Mesenchymal stem cell (in vitro differentiated cells and primary cell): ENCODE measurements at regions not wholly inside any gene's neighbourhood (a gene's known extent, or its start where the extent isn't known, plus 50 kb on each side); places are given as distances from the start of the nearest gene placed in this dataset.
"Not testable (repeated sequence)": the region's sequence is repeated elsewhere in the genome, so short reads cannot be mapped to it uniquely, and the experiment has no call there.

ENCODE experiments used
- DNase-seq: peaks from one replicate; pipeline ENCODE4 v3.0.0-alpha.2; 2013
- H2AFZ ChIP-seq: one replicate; pipeline ENCODE4 v1.6.1; 2013; ENCODE audit warnings: low read depth, mild to moderate bottlenecking, control low read depth, inconsistent platforms, low read length, moderate library complexity
- H2AK5ac ChIP-seq: 2 replicates; pipeline ENCODE4 v1.6.1; 2013; ENCODE audit warnings: low read length, moderate library complexity, mild to moderate bottlenecking, inconsistent platforms; ENCODE audit not compliant: severe bottlenecking
- H2BK120ac ChIP-seq: one replicate; pipeline ENCODE4 v1.6.1; 2013; ENCODE audit warnings: low read depth, mild to moderate bottlenecking, inconsistent platforms, low read length, moderate library complexity
- H2BK12ac ChIP-seq, 2 experiments: one replicate each; pipeline ENCODE4 v1.6.1; 2013; ENCODE audit warnings: inconsistent platforms in 2 of 2, low read length in 2 of 2, mild to moderate bottlenecking in 2 of 2, moderate library complexity in 2 of 2, control low read depth in 1 of 2
- H2BK15ac ChIP-seq: one replicate; pipeline ENCODE4 v1.6.1; 2013; ENCODE audit warnings: mild to moderate bottlenecking, low read depth, inconsistent platforms; ENCODE audit not compliant: poor library complexity, severe bottlenecking
- H2BK5ac ChIP-seq: 2 replicates; pipeline ENCODE4 v1.6.1; 2013; ENCODE audit warnings: low read depth, mild to moderate bottlenecking, low read length, control low read depth, inconsistent platforms; ENCODE audit not compliant: poor library complexity, severe bottlenecking
- H3K14ac ChIP-seq, 2 experiments: one replicate each; pipeline ENCODE4 v1.6.1; 2013; ENCODE audit warnings: inconsistent platforms in 2 of 2, low read length in 2 of 2, control low read depth in 1 of 2, mild to moderate bottlenecking in 1 of 2, moderate library complexity in 1 of 2
- H3K18ac ChIP-seq, 2 experiments: one replicate each; pipeline ENCODE4 v1.6.1; 2013; ENCODE audit warnings: inconsistent platforms in 2 of 2, low read length in 2 of 2, control low read depth in 1 of 2, low read depth in 1 of 2, mild to moderate bottlenecking in 1 of 2
- H3K23ac ChIP-seq, 2 experiments: one replicate each; pipeline ENCODE4 v1.6.1; 2013; ENCODE audit warnings: inconsistent platforms in 2 of 2, low read length in 2 of 2, mild to moderate bottlenecking in 2 of 2, moderate library complexity in 2 of 2, control low read depth in 1 of 2
- H3K27ac ChIP-seq: 2 replicates; pipeline ENCODE4 v1.5.1; 2013; ENCODE audit warnings: mild to moderate bottlenecking, moderate library complexity, low read length, control low read depth, inconsistent platforms; ENCODE audit not compliant: poor library complexity, severe bottlenecking
- H3K27me3 ChIP-seq, 2 experiments: 2 replicates each; pipeline versions ENCODE4 v1.6.1 to v1.7.0; 2013; ENCODE audit warnings: low read length in 2 of 2, mild to moderate bottlenecking in 2 of 2, moderate library complexity in 2 of 2, control low read depth in 1 of 2, inconsistent platforms in 1 of 2; ENCODE audit not compliant: control insufficient read depth in 1 of 2, insufficient read depth in 1 of 2
- H3K36me3 ChIP-seq, 2 experiments: 2 replicates each; pipeline versions ENCODE4 v1.6.1 to v1.7.0; 2013; ENCODE audit warnings: low read length in 2 of 2, control low read depth in 1 of 2, inconsistent platforms in 1 of 2, low read depth in 1 of 2, mild to moderate bottlenecking in 1 of 2; ENCODE audit not compliant: insufficient read depth in 2 of 2, control insufficient read depth in 1 of 2
- H3K4ac ChIP-seq, 2 experiments: one replicate each; pipeline ENCODE4 v1.6.1; 2013; ENCODE audit warnings: inconsistent platforms in 2 of 2, low read length in 2 of 2, mild to moderate bottlenecking in 2 of 2, moderate library complexity in 2 of 2, control low read depth in 1 of 2, low read depth in 1 of 2
- H3K4me1 ChIP-seq: 2 replicates; pipeline ENCODE4 v1.6.1; 2013; ENCODE audit warnings: low read depth, low read length, control low read depth; ENCODE audit not compliant: control insufficient read depth, insufficient read depth
- H3K4me2 ChIP-seq: 2 replicates; pipeline ENCODE4 v1.6.1; 2013; ENCODE audit warnings: low read length, mild to moderate bottlenecking, inconsistent platforms; ENCODE audit not compliant: poor library complexity, severe bottlenecking
- H3K4me3 ChIP-seq, 2 experiments: 2 replicates each; pipeline versions ENCODE4 v1.5.1 to v1.7.0; 2013; ENCODE audit warnings: low read length in 2 of 2, mild to moderate bottlenecking in 2 of 2, control low read depth in 1 of 2, low read depth in 1 of 2; ENCODE audit not compliant: insufficient read depth in 1 of 2
- H3K79me1 ChIP-seq: replicated peaks from 2 replicates; pipeline ENCODE4 v1.6.1; 2013; ENCODE audit warnings: mild to moderate bottlenecking, control low read depth, low read length, inconsistent platforms; ENCODE audit not compliant: poor library complexity, severe bottlenecking
- H3K9ac ChIP-seq: 2 replicates; pipeline ENCODE4 v1.7.0; 2013; ENCODE audit warnings: mild to moderate bottlenecking, low read length, moderate library complexity
- H3K9me3 ChIP-seq: 2 replicates; pipeline ENCODE4 v1.7.0; 2013; ENCODE audit warnings: mild to moderate bottlenecking, low read length; ENCODE audit not compliant: control insufficient read depth
- H4K8ac ChIP-seq: one replicate; pipeline ENCODE4 v1.6.1; 2013; ENCODE audit warnings: inconsistent platforms, mild to moderate bottlenecking, low read length, moderate library complexity
- H4K91ac ChIP-seq: one replicate; pipeline ENCODE4 v1.6.1; 2013; ENCODE audit warnings: mild to moderate bottlenecking, low read length, inconsistent platforms
- WGBS: methylation state at CpG from one replicate; pipeline ENCODE4 v1.1.7; 2013; ENCODE audit warnings: mixed read lengths; 5-methylcytosine and 5-hydroxymethylcytosine counted together

- no peaks in the 10 kb centered on the region for H3K9me3 ChIP-seq
- H4K8ac ChIP-seq = no peak overlapping the region
- no peak overlapping the region for H2BK120ac ChIP-seq
- H2BK5ac ChIP-seq = no peak overlapping the region
- no peaks in the 10 kb centered on the region for H3K4me1 ChIP-seq
- H3K14ac ChIP-seq = no peak overlapping the region
- no peak for DNase-seq
- H3K27me3 ChIP-seq = peaks cover 16 to 56% of the 10 kb centered on the region in 2 experiments
- H3K4me3 ChIP-seq = no peak overlapping the region
- no peak overlapping the region for H3K9ac ChIP-seq
- H3K4ac ChIP-seq = no peak overlapping the region
- no peaks in the 10 kb centered on the region for H3K79me1 ChIP-seq
- H3K23ac ChIP-seq = no peak overlapping the region
- H4K91ac ChIP-seq = no peak overlapping the region
- H3K36me3 ChIP-seq = no peaks in the 10 kb centered on the region
- no peak overlapping the region for H3K4me2 ChIP-seq
- H2AFZ ChIP-seq = no peak overlapping the region
- no peak overlapping the region for H2AK5ac ChIP-seq
- H3K18ac ChIP-seq = no peak overlapping the region
- 90% methylated on average over 19 of the region's 19 CpGs for WGBS
- H2BK15ac ChIP-seq = no peak overlapping the region
- no peak overlapping the region for H2BK12ac ChIP-seq
- H3K27ac ChIP-seq = no peak overlapping the region
These were observed 123.5 kb upstream of the EGFLAM start for GRCh38 chr5:38134810-38135209.

GRCh38 chr5:38134294-38134693 is 124.1 kb upstream of the EGFLAM start:
- not testable (repeated sequence) for H3K79me1 ChIP-seq, H3K9me3 ChIP-seq, H3K18ac ChIP-seq, H2BK120ac ChIP-seq, H2BK12ac ChIP-seq, DNase-seq, H3K27ac ChIP-seq, H4K8ac ChIP-seq, H3K23ac ChIP-seq, H3K4me3 ChIP-seq, H2BK15ac ChIP-seq, H2AK5ac ChIP-seq, H3K4me2 ChIP-seq, H3K4ac ChIP-seq, H3K36me3 ChIP-seq, H3K4me1 ChIP-seq, H3K14ac ChIP-seq, H4K91ac ChIP-seq, H2AFZ ChIP-seq, H3K9ac ChIP-seq, H2BK5ac ChIP-seq
- WGBS = 100% methylated on average over 1 of the region's 1 CpG
- H3K27me3 ChIP-seq = peaks cover 16 to 56% of the 10 kb centered on the region in 2 experiments

GRCh38 chr5:38131686-38132085 is 126.7 kb upstream of the EGFLAM start:
- WGBS = 94% methylated on average over 4 of the region's 4 CpGs

GRCh38 chr5:38124321-38124720 is 134.0 kb upstream of the EGFLAM start:
- Histone ChIP-seq H2BK12ac (no peak overlapping the region), H4K8ac (no peak overlapping the region), H3K4me2 (no peak overlapping the region), H4K91ac (no peak overlapping the region), H3K27me3 (peaks cover 22 to 49% of the 10 kb centered on the region in 2 experiments), H3K9me3 (peaks cover 5% of the 10 kb centered on the region), H3K14ac (no peak overlapping the region), H3K23ac (no peak overlapping the region), H3K4me3 (no peak overlapping the region), H2BK120ac (no peak overlapping the region), H2BK5ac (no peak overlapping the region), H3K79me1 (no peaks in the 10 kb centered on the region), H3K27ac (no peak overlapping the region), H2BK15ac (no peak overlapping the region), H2AK5ac (no peak overlapping the region), H3K18ac (no peak overlapping the region), H3K4me1 (no peaks in the 10 kb centered on the region), H2AFZ (no peak overlapping the region), H3K9ac (no peak overlapping the region), H3K36me3 (no peaks in the 10 kb centered on the region), H3K4ac (no peak overlapping the region)
- WGBS = no CpG with 5 or more reads among the region's 1 CpG
- no peak for DNase-seq

More at GRCh38 chr5:38131686-38132085, 126.7 kb upstream of the EGFLAM start:
- Histone ChIP-seq H3K9me3 (peaks cover 5% of the 10 kb centered on the region), H2BK5ac (no peak overlapping the region), H3K9ac (no peak overlapping the region), H2BK120ac (no peak overlapping the region), H3K4ac (no peak overlapping the region), H3K23ac (no peak overlapping the region), H3K36me3 (no peaks in the 10 kb centered on the region), H2BK15ac (no peak overlapping the region), H3K4me2 (no peak overlapping the region), H4K91ac (no peak overlapping the region), H2AK5ac (no peak overlapping the region), H3K4me1 (no peaks in the 10 kb centered on the region), H3K27ac (no peak overlapping the region), H3K18ac (no peak overlapping the region), H4K8ac (no peak overlapping the region), H3K4me3 (no peak overlapping the region), H3K79me1 (no peaks in the 10 kb centered on the region), H3K14ac (no peak overlapping the region), H2BK12ac (no peak overlapping the region), H3K27me3 (peaks cover 16 to 61% of the 10 kb centered on the region in 2 experiments), H2AFZ (no peak overlapping the region)
- DNase-seq = no peak
